A549 (cell line): ENCODE measurements at regions not wholly inside any gene's neighbourhood (a gene's known extent, or its start where the extent isn't known, plus 50 kb on each side); places are given as distances from the start of the nearest gene placed in this dataset.

Source experiments
- ATAC-seq, 2 experiments: fragments of 200-7000 bp in 1 of 2; fragments of >200 bp in 1 of 2; cut with Nextera tagmentation in 1 of 2; cut with Tn5 transposase in 1 of 2; 3 replicates each; pipeline versions ENCODE4 v1.8.0 to v1.9.1; 2018 to 2020; ENCODE audit warnings: mild to moderate bottlenecking in 1 of 2, moderate library complexity in 1 of 2
- CTCF ChIA-PET: fragments of 300-600 bp; sonication (Branson Sonifier 250); formaldehyde crosslinking; extraction: SDS; loops from one replicate; lab custom pipeline; 2021; ENCODE audit warnings: antibody characterized with exemption, inconsistent platforms; lab: Yijun Ruan, JAX
- POLR2A ChIA-PET: fragments of 350-600 bp; formaldehyde crosslinking; extraction: SDS; loops from one replicate; lab custom pipeline; 2021; ENCODE audit warnings: antibody characterized with exemption, inconsistent platforms; lab: Yijun Ruan, JAX
- DNase-seq, 2 experiments: peaks; one replicate each; pipeline versions ENCODE4 v3.0.0 to v3.0.0-alpha.2; 2011 to 2016; ENCODE audit warnings: low read depth in 1 of 2, low spot score in 1 of 2
- FAIRE-seq: peaks from 2 replicates; lab custom pipeline; 2011; peaks lifted over from hg19 to GRCh38; lab: Jason Lieb, UNC
- H3K27ac ChIP-seq, 2 experiments: fragments of >200 bp; sonication (Bioruptor Twin); formaldehyde crosslinking; 3 replicates each; pipeline ENCODE4 v1.5.1; 2016 to 2017
- H3K4me1 ChIP-seq: fragments of >200 bp; sonication (Bioruptor Twin); formaldehyde crosslinking; 3 replicates; pipeline ENCODE4 v1.6.1; 2016
- H3K4me2 ChIP-seq: fragments of >200 bp; sonication (Bioruptor Twin); formaldehyde crosslinking; 3 replicates; pipeline ENCODE4 v1.6.1; 2016
- H3K4me3 ChIP-seq: fragments of >200 bp; sonication (Bioruptor Twin); formaldehyde crosslinking; 3 replicates; pipeline ENCODE4 v1.5.1; 2016
- H3K9me3 ChIP-seq: fragments of >200 bp; sonication (Bioruptor Twin); formaldehyde crosslinking; 3 replicates; pipeline ENCODE4 v1.6.1; 2016
- CHD4 ChIP-seq: fragments of 200-600 bp; sonication (generic); IDR thresholded peaks from 2 replicates; pipeline ENCODE4 v1.6.1; 2016; ENCODE audit warnings: antibody characterized with exemption, mild to moderate bottlenecking, borderline replicate concordance
- FOSB ChIP-seq: fragments of 250-450 bp; sonication (Bioruptor Pico); IDR thresholded peaks from 2 replicates; pipeline ENCODE4 v1.5.0; 2020; ENCODE audit warnings: mild to moderate bottlenecking, moderate library complexity
- HOXB5 ChIP-seq: fragments of 250-450 bp; sonication (Bioruptor Pico); IDR thresholded peaks from 2 replicates; pipeline ENCODE4 v1.5.0; 2020; ENCODE audit warnings: mild to moderate bottlenecking, moderate library complexity
- JUNB ChIP-seq: fragments of >200 bp; sonication (Bioruptor Twin); formaldehyde crosslinking; IDR thresholded peaks from 2 replicates; pipeline ENCODE4 v1.6.1; 2016
- MYC ChIP-seq: IDR thresholded peaks from 2 replicates; pipeline ENCODE4 v1.6.1; 2012; ENCODE audit warnings: mild to moderate bottlenecking, inconsistent platforms, low read length, improper control_type of control experiment, borderline replicate concordance
- NFE2L2 ChIP-seq: fragments of 150-350 bp; conservative IDR thresholded peaks from 2 replicates; pipeline ENCODE4 v1.6.1; 2014; ENCODE audit warnings: low read length
- NR3C1 ChIP-seq: fragments of >200 bp; sonication (Bioruptor Twin); formaldehyde crosslinking; IDR thresholded peaks from 3 replicates; pipeline ENCODE4 v1.6.1; 2017
- PHF8 ChIP-seq: fragments of 200-600 bp; sonication (generic); IDR thresholded peaks from 2 replicates; pipeline ENCODE4 v1.6.1; 2016; ENCODE audit warnings: low read depth, mild to moderate bottlenecking, antibody characterized with exemption, moderate library complexity, borderline replicate concordance
- POLR2A ChIP-seq: IDR thresholded peaks from 2 replicates; pipeline ENCODE4 v1.6.1; 2012; ENCODE audit warnings: mild to moderate bottlenecking, low read length
- POLR2AphosphoS2 ChIP-seq: conservative IDR thresholded peaks from 2 replicates; pipeline ENCODE4 v1.6.1; 2012; ENCODE audit warnings: low read length, improper control_type of control experiment, inconsistent platforms
- RAD21 ChIP-seq, 2 experiments: fragments of >200 bp in 1 of 2; sonication (Bioruptor Twin) in 1 of 2; formaldehyde crosslinking in 1 of 2; IDR thresholded peaks in 1 of 2; conservative IDR thresholded peaks in 1 of 2; 2 replicates in 1 of 2; 3 replicates in 1 of 2; pipeline ENCODE4 v1.6.1; 2012 to 2018; ENCODE audit warnings: inconsistent platforms in 1 of 2
- RFX5 ChIP-seq: fragments of 450-650 bp; IDR thresholded peaks from 2 replicates; pipeline ENCODE4 v1.7.1; 2014; ENCODE audit warnings: antibody characterized with exemption, mild to moderate bottlenecking, moderate library complexity
- RNF2 ChIP-seq: fragments of 200-600 bp; sonication (generic); IDR thresholded peaks from 2 replicates; pipeline ENCODE4 v1.6.1; 2016; ENCODE audit warnings: low read depth, mild to moderate bottlenecking, antibody characterized with exemption, moderate library complexity, borderline replicate concordance
- TP53 ChIP-seq: fragments of 250-450 bp; sonication (Bioruptor Pico); IDR thresholded peaks from 2 replicates; pipeline ENCODE4 v1.5.0; 2021; ENCODE audit warnings: mild to moderate bottlenecking, moderate library complexity
- ZSCAN20 ChIP-seq: fragments of 250-450 bp; sonication (Bioruptor Pico); IDR thresholded peaks from 2 replicates; pipeline ENCODE4 v1.8.0; 2022; ENCODE audit warnings: mild to moderate bottlenecking, moderate library complexity
- WGBS: methylation state at CpG from one replicate; pipeline ENCODE4 v1.1.6; 2017; ENCODE audit errors: missing lambda C conversion rate; 5-methylcytosine and 5-hydroxymethylcytosine counted together
- TF ChIP-seq, protein P1 (sequence below): fragments of >200 bp; sonication (Bioruptor Twin); formaldehyde crosslinking; IDR thresholded peaks from 2 replicates; pipeline ENCODE4 v1.6.1; 2016
- TF ChIP-seq, protein P2 (sequence below): IDR thresholded peaks from 2 replicates; pipeline ENCODE4 v1.6.1; 2012; ENCODE audit warnings: low read depth, borderline replicate concordance
- TF ChIP-seq, protein P3 (sequence below): fragments of >200 bp; sonication (Bioruptor Twin); formaldehyde crosslinking; IDR thresholded peaks from 3 replicates; pipeline ENCODE4 v1.5.1; 2016
- TF ChIP-seq, protein P4 (sequence below): fragments of >200 bp; sonication (Bioruptor Twin); formaldehyde crosslinking; IDR thresholded peaks from 3 replicates; pipeline ENCODE4 v1.6.1; 2016

DNA sequence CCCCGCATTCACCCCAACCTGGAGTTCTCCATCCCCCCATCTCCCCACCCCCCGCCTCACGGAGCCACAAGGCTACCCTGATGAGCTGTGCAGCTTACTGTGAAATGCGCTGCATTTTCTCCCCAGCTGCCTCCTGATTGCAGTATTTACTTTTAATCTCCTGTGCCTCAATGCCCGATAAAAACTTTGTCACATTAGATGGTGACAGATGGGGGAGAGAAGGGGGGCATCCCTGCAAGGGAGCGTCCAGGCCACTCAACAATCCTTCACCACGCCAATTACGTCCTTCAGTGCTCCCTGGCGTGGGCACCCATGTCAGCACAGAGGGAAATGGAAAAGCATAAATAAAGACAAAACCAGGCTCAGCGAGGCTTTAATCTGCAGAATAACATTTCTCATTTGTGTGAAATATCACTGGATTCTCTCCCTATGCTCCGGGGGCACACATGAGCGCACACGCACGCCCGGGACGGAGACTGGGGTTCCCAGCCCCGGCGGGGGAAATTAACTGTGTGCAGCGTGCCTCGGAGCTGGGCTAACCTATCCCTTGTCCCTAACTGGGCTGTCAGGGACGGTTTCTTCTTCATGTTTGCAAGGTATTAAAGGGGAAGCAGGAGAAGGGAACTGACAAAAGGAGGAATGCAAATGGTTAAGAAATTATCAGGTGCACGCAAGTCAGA, 186.7 kb upstream of the VASH1 start:
- CTCF ChIA-PET: interaction anchor here (1.7 kb wide), 1 partner anchor 10 kb away, joined by 6 read pairs; no protein-coding TSS in a partner anchor
- 48% methylated on average over 21 of the region's 22 CpGs for WGBS
- no peak for ATAC-seq
- Histone ChIP-seq H3K27ac (no peak overlapping the region), H3K4me3 (no peak overlapping the region), H3K4me1 (no peaks in the 10 kb centered on the region), H3K4me2 (no peak overlapping the region), H3K9me3 (peaks cover under 1% of the 10 kb centered on the region; the same call in 1 of the 3 replicates)
- POLR2A ChIA-PET: interaction anchor here (0.6 kb wide), 1 partner anchor 413 kb away, joined by 5 read pairs; no protein-coding TSS in a partner anchor
- DNase-seq: no peak
- TF ChIP-seq, protein P1, sequence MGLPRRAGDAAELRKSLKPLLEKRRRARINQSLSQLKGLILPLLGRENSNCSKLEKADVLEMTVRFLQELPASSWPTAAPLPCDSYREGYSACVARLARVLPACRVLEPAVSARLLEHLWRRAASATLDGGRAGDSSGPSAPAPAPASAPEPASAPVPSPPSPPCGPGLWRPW: no peak
- TF ChIP-seq JUNB: no peak
- TF ChIP-seq RNF2: no peak
- TF ChIP-seq POLR2AphosphoS2: no peak
- FAIRE-seq: no peak

- ATAC-seq (no peak), FAIRE-seq (no peak), DNase-seq (no peak)
- POLR2A ChIA-PET: no interaction called here
- no peak overlapping the region for H3K4me3 ChIP-seq
- 42% methylated on average over 9 of the region's 9 CpGs for WGBS
- no peak overlapping the region for H3K4me2 ChIP-seq
- no peak overlapping the region for H3K27ac ChIP-seq
- no peak for TF ChIP-seq MYC
- TF ChIP-seq ZSCAN20 (CRISPR knock-in tag): no peak
- TF ChIP-seq PHF8: no peak
- TF ChIP-seq, protein P2, sequence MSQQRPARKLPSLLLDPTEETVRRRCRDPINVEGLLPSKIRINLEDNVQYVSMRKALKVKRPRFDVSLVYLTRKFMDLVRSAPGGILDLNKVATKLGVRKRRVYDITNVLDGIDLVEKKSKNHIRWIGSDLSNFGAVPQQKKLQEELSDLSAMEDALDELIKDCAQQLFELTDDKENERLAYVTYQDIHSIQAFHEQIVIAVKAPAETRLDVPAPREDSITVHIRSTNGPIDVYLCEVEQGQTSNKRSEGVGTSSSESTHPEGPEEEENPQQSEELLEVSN: no peak
- TF ChIP-seq RAD21 (conservative IDR thresholded peaks at IDR 0.05 in 1 of 2, IDR thresholded peaks at IDR 0.05 in 1 of 2): no peak
- TF ChIP-seq, protein P3, sequence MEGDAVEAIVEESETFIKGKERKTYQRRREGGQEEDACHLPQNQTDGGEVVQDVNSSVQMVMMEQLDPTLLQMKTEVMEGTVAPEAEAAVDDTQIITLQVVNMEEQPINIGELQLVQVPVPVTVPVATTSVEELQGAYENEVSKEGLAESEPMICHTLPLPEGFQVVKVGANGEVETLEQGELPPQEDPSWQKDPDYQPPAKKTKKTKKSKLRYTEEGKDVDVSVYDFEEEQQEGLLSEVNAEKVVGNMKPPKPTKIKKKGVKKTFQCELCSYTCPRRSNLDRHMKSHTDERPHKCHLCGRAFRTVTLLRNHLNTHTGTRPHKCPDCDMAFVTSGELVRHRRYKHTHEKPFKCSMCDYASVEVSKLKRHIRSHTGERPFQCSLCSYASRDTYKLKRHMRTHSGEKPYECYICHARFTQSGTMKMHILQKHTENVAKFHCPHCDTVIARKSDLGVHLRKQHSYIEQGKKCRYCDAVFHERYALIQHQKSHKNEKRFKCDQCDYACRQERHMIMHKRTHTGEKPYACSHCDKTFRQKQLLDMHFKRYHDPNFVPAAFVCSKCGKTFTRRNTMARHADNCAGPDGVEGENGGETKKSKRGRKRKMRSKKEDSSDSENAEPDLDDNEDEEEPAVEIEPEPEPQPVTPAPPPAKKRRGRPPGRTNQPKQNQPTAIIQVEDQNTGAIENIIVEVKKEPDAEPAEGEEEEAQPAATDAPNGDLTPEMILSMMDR: no peak
- TF ChIP-seq RFX5: no peak
- TF ChIP-seq TP53 (CRISPR knock-in tag): no peak
- no peak for TF ChIP-seq POLR2A
- TF ChIP-seq NFE2L2: no peak
- TF ChIP-seq NR3C1: no peak
- TF ChIP-seq, protein P4, sequence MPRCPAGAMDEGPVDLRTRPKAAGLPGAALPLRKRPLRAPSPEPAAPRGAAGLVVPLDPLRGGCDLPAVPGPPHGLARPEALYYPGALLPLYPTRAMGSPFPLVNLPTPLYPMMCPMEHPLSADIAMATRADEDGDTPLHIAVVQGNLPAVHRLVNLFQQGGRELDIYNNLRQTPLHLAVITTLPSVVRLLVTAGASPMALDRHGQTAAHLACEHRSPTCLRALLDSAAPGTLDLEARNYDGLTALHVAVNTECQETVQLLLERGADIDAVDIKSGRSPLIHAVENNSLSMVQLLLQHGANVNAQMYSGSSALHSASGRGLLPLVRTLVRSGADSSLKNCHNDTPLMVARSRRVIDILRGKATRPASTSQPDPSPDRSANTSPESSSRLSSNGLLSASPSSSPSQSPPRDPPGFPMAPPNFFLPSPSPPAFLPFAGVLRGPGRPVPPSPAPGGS: no peak
- no peak for TF ChIP-seq POLR2AphosphoS2
- no peak for TF ChIP-seq HOXB5
- TF ChIP-seq FOSB (CRISPR knock-in tag): no peak
- TF ChIP-seq CHD4: no peak
- TF ChIP-seq, all 56 proteins: peak for 0
- H3K9me3 ChIP-seq: no peaks in the 10 kb centered on the region
- CTCF ChIA-PET: interaction anchor here (0.6 kb wide), 1 partner anchor 130 kb away, joined by 3 read pairs; no protein-coding TSS in a partner anchor
- H3K4me1 ChIP-seq: no peaks in the 10 kb centered on the region
Measured at GRCh38 chr14:76575108-76575507, 186.2 kb upstream of the VASH1 start.
